ENCODE measurements at regions not wholly inside any gene's neighbourhood (a gene's known extent, or its start where the extent isn't known, plus 50 kb on each side); places are given as distances from the start of the nearest gene placed in this dataset.
A peak's percentile ranks its signal among the peaks of the same experiment; 100 is the strongest.
"Not testable (repeated sequence)": the region's sequence is repeated elsewhere in the genome, so short reads cannot be mapped to it uniquely, and the experiment has no call there.

- DNase-seq: no peak
These were observed 598.2 kb downstream of the TRIML1 start for GRCh38 chr4:188737251-188738002.

GRCh38 chr4:188738290-188738689 is 599.0 kb downstream of the TRIML1 start:
- DNase-seq: not testable (repeated sequence)

GRCh38 chr4:188740172-188740571 is 600.9 kb downstream of the TRIML1 start:
- not testable (repeated sequence) for DNase-seq

- DNase-seq: not testable (repeated sequence)
These were observed 601.5 kb downstream of the TRIML1 start for GRCh38 chr4:188740791-188741190.

GRCh38 chr4:188754372-188755002 is 615.2 kb downstream of the TRIML1 start:
- no peak for DNase-seq

- no peak for DNase-seq
These were observed 628.3 kb downstream of the TRIML1 start for GRCh38 chr4:188767496-188767895.

- peak in 1 of 3 donors; percentile 69 for DNase-seq
These were observed 639.7 kb downstream of the TRIML1 start for GRCh38 chr4:188778905-188779304.

GRCh38 chr4:188779581-188779980 is 640.3 kb downstream of the TRIML1 start:
- DNase-seq: peak in 1 of 3 donors; percentile 33

GRCh38 chr4:188780028-188780427 is 640.8 kb downstream of the TRIML1 start:
- DNase-seq: no peak

GRCh38 chr4:188780686-188781085 is 641.4 kb downstream of the TRIML1 start:
- DNase-seq: no peak

GRCh38 chr4:188781655-188782054 is 642.4 kb downstream of the TRIML1 start:
- DNase-seq: no peak

- DNase-seq: no peak
These were observed 643.9 kb downstream of the TRIML1 start for GRCh38 chr4:188783175-188783574.

- DNase-seq: no peak
These were observed 644.4 kb downstream of the TRIML1 start for GRCh38 chr4:188783606-188784160.

- not testable (repeated sequence) for DNase-seq
These were observed 657.4 kb downstream of the TRIML1 start for GRCh38 chr4:188796600-188796999.

GRCh38 chr4:188797011-188797410 is 657.8 kb downstream of the TRIML1 start:
- DNase-seq: not testable (repeated sequence)

- no peak for DNase-seq
These were observed 665.6 kb downstream of the TRIML1 start for GRCh38 chr4:188804861-188805260.

- no peak for DNase-seq
These were observed 671.9 kb downstream of the TRIML1 start for GRCh38 chr4:188811121-188811520.

- no peak for DNase-seq
These were observed 673.4 kb downstream of the TRIML1 start for GRCh38 chr4:188812644-188813043.

GRCh38 chr4:188818300-188818699 is 679.1 kb downstream of the TRIML1 start:
- DNase-seq: no peak

- DNase-seq: peak in 1 of 3 donors; percentile 55
These were observed 680.0 kb downstream of the TRIML1 start for GRCh38 chr4:188819233-188819632.

- no peak for DNase-seq
These were observed 682.3 kb downstream of the TRIML1 start for GRCh38 chr4:188821500-188821899.

- no peak for DNase-seq
These were observed 683.5 kb downstream of the TRIML1 start for GRCh38 chr4:188822698-188823097.

- no peak for DNase-seq
These were observed 685.3 kb downstream of the TRIML1 start for GRCh38 chr4:188824553-188824952.
